GM19025 (cell line): ENCODE measurements at regions not wholly inside any gene's neighbourhood (a gene's known extent, or its start where the extent isn't known, plus 50 kb on each side); places are given as distances from the start of the nearest gene placed in this dataset.

ENCODE experiments used
- ATAC-seq: cut with Tn5 transposase; IDR thresholded peaks from one replicate; pipeline ENCODE4 v1.9.1; 2021; ENCODE audit warnings: mild to moderate bottlenecking, low read depth, moderate library complexity; ENCODE audit not compliant: unreplicated experiment

DNA sequence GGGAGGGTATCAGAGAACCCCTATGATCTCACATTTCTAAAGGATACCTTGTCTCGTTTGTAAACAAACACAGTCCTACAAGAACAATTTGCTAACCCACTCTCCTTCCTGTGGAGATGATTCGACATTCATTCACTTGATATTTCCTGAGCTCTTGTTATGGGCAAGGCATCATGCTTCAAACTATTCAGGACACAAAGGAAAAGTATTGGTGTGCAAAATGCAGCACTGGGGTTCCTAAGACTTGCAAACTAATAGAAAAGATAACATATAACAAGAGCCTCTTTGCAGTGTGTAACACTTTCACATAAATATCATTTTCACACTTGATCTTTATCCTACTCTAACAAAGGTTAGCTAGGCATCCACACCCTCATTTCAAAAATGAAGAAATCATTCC lies 211.5 kb upstream of the BLID start:
- ATAC-seq: no peak

GRCh38 chr11:122323754-122324421 lies 207.9 kb upstream of the BLID start:
- no peak for ATAC-seq

DNA sequence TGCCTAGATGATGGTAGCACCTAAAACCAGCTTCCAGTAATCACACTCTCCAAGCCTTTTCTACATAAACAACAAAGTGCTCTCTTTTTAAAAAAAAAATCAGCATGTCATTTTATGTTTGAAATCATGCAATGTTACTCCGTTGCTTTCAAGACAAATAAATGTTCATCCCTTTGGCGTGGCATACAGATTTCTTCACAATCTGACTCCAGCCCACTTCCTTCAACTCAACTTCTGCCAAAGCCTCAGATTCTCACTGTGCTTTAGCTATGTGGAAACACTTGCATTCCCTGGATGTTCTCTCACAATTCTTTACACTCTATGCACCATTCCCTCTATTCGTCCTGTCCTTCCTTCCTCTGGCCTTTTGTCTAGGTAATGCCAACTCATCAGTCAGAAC lies 206.3 kb upstream of the BLID start:
- no peak for ATAC-seq

GRCh38 chr11:122320671-122321070 lies 204.7 kb upstream of the BLID start:
- no peak for ATAC-seq

DNA sequence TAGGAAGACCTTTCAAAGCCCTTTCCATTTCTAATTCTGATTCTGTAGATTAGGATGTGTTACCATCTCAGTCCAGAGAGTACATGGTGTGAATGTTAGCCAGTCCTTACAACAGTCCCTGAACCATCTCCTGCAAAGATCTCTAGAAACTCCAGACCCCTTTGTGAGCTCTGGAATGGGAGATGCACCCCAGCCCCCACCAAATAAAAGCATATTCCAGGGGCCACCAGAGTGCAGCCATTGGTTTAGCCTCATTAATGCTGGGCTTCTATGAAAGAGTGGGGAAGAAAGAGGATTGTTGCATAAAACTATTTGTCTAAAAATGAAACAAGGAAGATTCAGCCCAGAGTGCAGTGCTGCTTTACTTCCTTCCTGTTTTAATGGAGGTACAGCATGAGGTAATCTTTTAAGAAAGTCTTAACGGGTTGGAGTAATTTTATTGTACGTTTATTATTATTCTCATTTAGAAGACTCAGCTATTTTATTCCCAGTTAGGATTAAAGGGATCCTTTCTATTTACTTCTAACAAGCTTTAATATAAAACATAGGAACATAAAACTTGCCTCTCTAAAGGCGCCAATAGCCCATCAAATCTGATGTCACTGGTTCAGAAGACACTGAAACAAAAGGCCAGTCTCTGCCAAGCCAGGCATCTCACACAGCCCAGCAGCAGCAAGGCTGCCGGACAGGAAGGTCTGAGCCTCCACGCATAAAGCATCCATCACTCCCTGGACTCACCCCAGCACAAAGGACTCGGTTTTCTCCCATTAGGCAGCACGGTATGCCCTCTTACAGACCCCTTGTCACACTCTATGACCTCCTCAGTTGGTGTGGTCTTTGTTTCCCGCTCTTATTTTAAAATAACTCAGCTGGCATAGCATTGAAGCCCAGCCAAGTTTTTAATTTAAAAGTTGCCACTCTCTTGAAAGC lies 203.9 kb upstream of the BLID start:
- no peak for ATAC-seq

GRCh38 chr11:122319085-122319484 lies 203.1 kb upstream of the BLID start:
- no peak for ATAC-seq

DNA sequence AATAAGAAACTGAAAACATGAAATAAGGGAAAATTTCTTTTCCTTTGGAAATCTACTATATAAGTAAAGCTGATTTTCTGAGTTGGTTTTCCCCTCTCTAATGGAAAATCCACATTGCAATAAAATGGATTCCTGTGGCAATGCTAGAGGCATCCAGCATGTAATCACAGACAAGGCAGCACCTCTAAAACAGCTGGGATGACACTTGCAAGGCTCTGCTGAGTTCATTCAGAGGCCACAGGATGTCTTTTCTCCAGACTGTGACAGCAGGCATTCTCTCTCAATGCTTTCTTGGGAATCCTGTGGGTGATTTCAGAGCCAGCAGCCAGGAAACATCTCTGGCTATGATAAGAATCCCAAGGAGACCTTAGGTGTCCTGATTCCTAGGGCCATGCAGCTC lies 201.3 kb upstream of the BLID start:
- no peak for ATAC-seq

- ATAC-seq: no peak
These were observed 197.6 kb upstream of the BLID start for GRCh38 chr11:122313581-122313980.

GRCh38 chr11:122311216-122311755 lies 195.3 kb upstream of the BLID start:
- no peak for ATAC-seq

- no peak for ATAC-seq
These were observed 194.8 kb upstream of the BLID start for GRCh38 chr11:122310766-122311165.

- ATAC-seq: no peak
These were observed 193.4 kb upstream of the BLID start for GRCh38 chr11:122309262-122309925.

DNA sequence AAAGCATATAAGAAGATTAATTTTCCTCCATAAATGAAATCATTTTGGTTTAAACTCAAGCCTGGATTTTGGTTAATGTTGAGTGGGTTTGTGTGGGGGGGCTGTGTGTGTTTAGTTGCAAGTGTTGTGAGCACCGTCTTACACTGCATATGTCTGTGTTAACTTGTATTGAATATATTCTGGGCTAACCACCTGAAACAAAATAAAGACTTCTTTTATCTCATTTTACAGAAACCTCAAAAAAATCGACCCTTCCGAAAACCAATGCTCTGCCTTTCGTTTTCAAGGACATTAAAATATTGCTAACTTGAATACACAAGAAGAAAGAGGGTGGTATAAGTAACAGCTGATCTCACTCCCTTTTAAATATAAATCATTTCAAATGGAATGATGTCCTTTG lies 192.2 kb upstream of the BLID start:
- no peak for ATAC-seq

DNA sequence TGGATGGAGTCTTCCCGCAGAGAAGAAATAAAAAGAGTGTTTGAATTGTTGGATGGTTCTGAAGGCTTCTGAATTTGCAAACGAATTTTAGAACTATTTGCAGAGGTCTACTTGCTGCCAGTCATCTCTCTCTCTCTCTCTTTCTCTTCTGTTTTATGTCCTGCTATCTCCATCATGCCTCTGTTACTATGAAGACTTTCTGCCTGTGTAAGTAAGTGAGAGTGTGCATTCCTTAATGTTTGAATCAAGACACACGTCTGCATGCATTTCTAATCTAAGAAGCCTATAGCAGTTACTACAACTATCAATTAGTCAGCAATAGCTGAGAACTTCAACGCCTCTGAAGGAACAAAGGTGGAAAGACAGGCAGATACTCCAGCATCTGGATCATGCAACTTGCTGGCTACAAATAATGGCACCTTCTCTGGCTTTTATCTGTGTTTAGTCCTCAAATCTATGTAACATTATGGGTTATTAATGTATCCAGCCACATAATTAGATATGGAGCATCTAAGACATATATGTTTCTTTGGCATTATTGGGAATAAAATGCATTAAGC lies 191.5 kb upstream of the BLID start:
- no peak for ATAC-seq

GRCh38 chr11:122306831-122307391 lies 190.9 kb upstream of the BLID start:
- ATAC-seq: no peak

- ATAC-seq: no peak
These were observed 189.7 kb upstream of the BLID start for GRCh38 chr11:122305426-122306320.

DNA sequence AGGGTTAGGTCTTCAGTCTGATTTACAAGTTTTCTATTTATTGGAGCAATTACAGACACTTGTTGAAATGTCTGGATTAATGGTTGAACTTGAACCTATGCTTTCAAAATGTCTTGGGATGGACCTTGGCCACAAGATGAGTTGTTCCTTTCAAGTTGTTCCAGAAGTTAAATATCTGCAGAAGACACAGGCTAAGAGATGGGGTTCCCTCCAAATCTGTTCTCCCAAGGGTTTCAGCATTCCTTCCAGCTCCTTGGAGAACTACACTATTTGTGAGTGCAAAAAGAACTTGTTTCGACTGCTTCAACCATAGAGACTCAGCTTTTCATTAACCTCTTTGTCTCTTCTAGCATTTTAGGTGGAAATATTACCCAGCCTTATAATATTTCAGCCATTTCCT lies 189.0 kb upstream of the BLID start:
- ATAC-seq: no peak

- no peak for ATAC-seq
These were observed 188.3 kb upstream of the BLID start for GRCh38 chr11:122304306-122304705.

- no peak for ATAC-seq
These were observed 178.0 kb upstream of the BLID start for GRCh38 chr11:122294041-122294440.

DNA sequence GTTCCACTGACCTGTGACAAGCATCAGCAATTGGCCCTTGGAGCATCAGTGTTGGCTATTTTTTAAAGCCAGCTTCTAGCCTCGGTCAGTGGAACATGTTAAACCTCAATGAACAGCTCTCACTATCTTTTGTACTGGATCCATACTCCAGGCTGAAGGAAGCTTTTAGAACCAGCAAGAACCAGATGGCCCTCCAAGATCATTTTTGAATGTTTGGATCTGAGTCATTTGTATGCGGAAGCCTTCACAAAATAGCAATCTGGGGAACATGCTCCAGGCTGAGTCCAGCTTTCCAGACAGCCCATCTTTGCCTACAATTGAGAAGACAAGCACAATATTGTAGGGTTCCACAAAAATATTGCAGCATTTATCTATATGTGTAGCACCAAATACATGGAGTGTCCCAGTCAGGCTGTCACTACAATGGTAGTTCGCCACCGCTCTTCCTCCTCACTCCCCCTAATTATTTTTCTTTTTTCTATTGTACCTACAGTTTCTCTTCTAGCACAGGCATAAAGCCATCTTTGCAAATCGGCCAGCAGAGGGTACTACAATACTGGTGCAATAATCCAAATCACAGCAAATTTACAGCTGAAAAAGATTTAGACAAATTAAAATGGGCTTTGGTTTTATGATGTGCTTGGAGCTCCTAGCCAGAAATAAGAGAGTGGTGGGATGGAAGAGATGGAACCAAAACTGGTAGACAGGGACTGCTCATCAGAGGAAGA lies 177.4 kb upstream of the BLID start:
- no peak for ATAC-seq
